A673 (cell line): ENCODE measurements at regions not wholly inside any gene's neighbourhood (a gene's known extent, or its start where the extent isn't known, plus 50 kb on each side); places are given as distances from the start of the nearest gene placed in this dataset.

Source experiments
- BruUV-seq: library from RNA; stranded (reverse); fragments of 400-500 nt; replicated peaks from 2 replicates; lab custom pipeline; 2021; lab: Mats Ljungman, UMichigan
- CTCF ChIA-PET: fragments of 300-600 bp; sonication (Branson Sonifier 250); formaldehyde crosslinking; loops from one replicate; lab custom pipeline; 2022; ENCODE audit warnings: antibody characterized with exemption; lab: Charles Lee
- POLR2A ChIA-PET: fragments of 300-600 bp; sonication (Branson Sonifier 250); formaldehyde crosslinking; loops from one replicate; lab custom pipeline; 2022; ENCODE audit warnings: antibody characterized with exemption; ENCODE audit not compliant: low non-redundant PET; lab: Charles Lee
- DNase-seq: peaks from one replicate; pipeline ENCODE4 v3.0.0-alpha.2; 2015; ENCODE audit warnings: low spot score
- H3K27ac ChIP-seq: fragments of 200-600 bp; sonication (generic); 2 replicates; pipeline ENCODE4 v1.5.1; 2016; ENCODE audit warnings: mixed run types, low read depth, mild to moderate bottlenecking, mixed read lengths, antibody characterized with exemption, low read length; ENCODE audit not compliant: poor library complexity, severe bottlenecking
- H3K27me3 ChIP-seq: fragments of 200-600 bp; sonication (generic); replicated peaks from 2 replicates; pipeline ENCODE4 v1.6.1; 2017; ENCODE audit warnings: mixed run types, low read depth, mild to moderate bottlenecking, mixed read lengths, antibody characterized with exemption, low read length; ENCODE audit not compliant: insufficient read depth, poor library complexity
- H3K36me3 ChIP-seq: fragments of 200-600 bp; sonication (generic); 2 replicates; pipeline ENCODE4 v1.6.1; 2016; ENCODE audit warnings: mixed run types, mild to moderate bottlenecking, mixed read lengths, antibody characterized with exemption, low read length; ENCODE audit not compliant: insufficient read depth, poor library complexity, severe bottlenecking
- H3K4me1 ChIP-seq: fragments of 200-600 bp; sonication (generic); 2 replicates; pipeline ENCODE4 v1.6.1; 2017; ENCODE audit warnings: mixed run types, mild to moderate bottlenecking, mixed read lengths, antibody characterized with exemption, low read length; ENCODE audit not compliant: insufficient read depth, poor library complexity, severe bottlenecking
- H3K4me3 ChIP-seq: fragments of 200-600 bp; sonication (generic); 2 replicates; pipeline ENCODE4 v1.5.1; 2016; ENCODE audit warnings: low read depth, mixed run types, mild to moderate bottlenecking, mixed read lengths, low read length; ENCODE audit not compliant: poor library complexity, severe bottlenecking
- H3K9me3 ChIP-seq: fragments of 200-600 bp; sonication (generic); 2 replicates; pipeline ENCODE4 v1.6.1; 2016; ENCODE audit warnings: mixed run types, low read depth, mild to moderate bottlenecking, mixed read lengths, antibody characterized with exemption, low read length; ENCODE audit not compliant: poor library complexity, severe bottlenecking
- EZH2 ChIP-seq: fragments of 200-600 bp; sonication (generic); IDR thresholded peaks from 2 replicates; pipeline ENCODE4 v1.6.1; 2017; ENCODE audit warnings: borderline replicate concordance, low read depth, mild to moderate bottlenecking, mixed read lengths, antibody characterized with exemption, low read length; ENCODE audit not compliant: poor library complexity, severe bottlenecking
- intact Hi-C: fragments of 100-400 bp; cut with micrococcal nuclease; formaldehyde crosslinking; loops from one replicate; pipeline ENCODE4 v1.10.0; 2022; ENCODE audit not compliant: unreplicated experiment
- TF ChIP-seq, protein P1 (sequence below): fragments of 300-800, 200-600 bp; sonication (generic); conservative IDR thresholded peaks from 2 replicates; pipeline ENCODE4 v1.5.1; 2017; ENCODE audit warnings: low read depth, mild to moderate bottlenecking, antibody characterized with exemption, low read length, moderate library complexity, mixed read lengths

DNA sequence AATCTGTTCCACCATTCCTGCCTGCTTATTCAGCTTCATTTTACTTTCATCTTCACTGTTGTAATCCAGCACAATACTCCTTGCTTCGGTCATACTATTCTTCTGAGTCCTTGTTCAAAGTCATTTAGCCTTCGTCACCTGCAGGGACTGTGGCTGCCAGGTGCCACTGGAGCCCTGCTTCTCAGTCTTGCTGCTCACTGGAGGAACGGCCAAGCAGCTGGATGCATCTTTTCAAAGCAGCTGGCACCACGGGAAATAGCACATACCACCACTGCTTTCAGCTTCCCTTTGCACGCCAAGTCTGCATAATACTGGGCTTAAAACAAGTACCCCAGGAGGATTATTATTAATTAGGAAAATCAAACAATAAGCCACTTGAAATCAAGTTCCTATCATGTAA lies 287.6 kb downstream of the BCHE start:
- no peak for TF ChIP-seq EZH2
- TF ChIP-seq, protein P1, sequence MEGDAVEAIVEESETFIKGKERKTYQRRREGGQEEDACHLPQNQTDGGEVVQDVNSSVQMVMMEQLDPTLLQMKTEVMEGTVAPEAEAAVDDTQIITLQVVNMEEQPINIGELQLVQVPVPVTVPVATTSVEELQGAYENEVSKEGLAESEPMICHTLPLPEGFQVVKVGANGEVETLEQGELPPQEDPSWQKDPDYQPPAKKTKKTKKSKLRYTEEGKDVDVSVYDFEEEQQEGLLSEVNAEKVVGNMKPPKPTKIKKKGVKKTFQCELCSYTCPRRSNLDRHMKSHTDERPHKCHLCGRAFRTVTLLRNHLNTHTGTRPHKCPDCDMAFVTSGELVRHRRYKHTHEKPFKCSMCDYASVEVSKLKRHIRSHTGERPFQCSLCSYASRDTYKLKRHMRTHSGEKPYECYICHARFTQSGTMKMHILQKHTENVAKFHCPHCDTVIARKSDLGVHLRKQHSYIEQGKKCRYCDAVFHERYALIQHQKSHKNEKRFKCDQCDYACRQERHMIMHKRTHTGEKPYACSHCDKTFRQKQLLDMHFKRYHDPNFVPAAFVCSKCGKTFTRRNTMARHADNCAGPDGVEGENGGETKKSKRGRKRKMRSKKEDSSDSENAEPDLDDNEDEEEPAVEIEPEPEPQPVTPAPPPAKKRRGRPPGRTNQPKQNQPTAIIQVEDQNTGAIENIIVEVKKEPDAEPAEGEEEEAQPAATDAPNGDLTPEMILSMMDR: no peak
- no peaks in the 10 kb centered on the region for H3K36me3 ChIP-seq
- no peak for DNase-seq
- H3K27me3 ChIP-seq: no peaks in the 10 kb centered on the region
- intact Hi-C loops: no loop called here
- no peaks in the 10 kb centered on the region for H3K4me1 ChIP-seq
- POLR2A ChIA-PET: no interaction called here
- H3K9me3 ChIP-seq: no peaks in the 10 kb centered on the region
- CTCF ChIA-PET: no interaction called here
- H3K27ac ChIP-seq: no peak overlapping the region
- no peak overlapping the region for H3K4me3 ChIP-seq
- no TSS peak for BruUV-seq

DNA sequence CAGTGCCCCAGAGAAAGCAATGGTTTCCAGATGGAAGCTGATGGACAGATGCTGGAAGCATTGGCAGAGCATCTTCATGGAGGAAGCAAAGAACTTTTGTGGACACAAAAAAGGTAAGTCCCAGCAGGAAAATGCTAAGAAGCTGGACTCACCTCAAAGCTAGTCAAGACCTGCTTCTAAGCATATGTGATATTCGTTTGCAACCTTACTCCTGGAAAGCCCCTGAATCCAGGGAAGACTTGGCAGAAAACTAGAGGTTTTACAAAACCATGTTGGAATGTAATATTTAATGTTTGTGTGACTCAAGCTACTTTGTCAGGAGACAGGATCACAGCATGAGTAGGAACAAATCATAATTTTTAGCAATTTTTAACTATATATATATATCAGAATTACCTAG lies 288.2 kb downstream of the BCHE start:
- H3K4me1 ChIP-seq: no peaks in the 10 kb centered on the region
- H3K4me3 ChIP-seq: no peak overlapping the region
- H3K9me3 ChIP-seq: no peaks in the 10 kb centered on the region
- no TSS peak for BruUV-seq
- no peak overlapping the region for H3K27ac ChIP-seq
- no peak for TF ChIP-seq EZH2
- TF ChIP-seq, protein P1: no peak
- H3K27me3 ChIP-seq: no peaks in the 10 kb centered on the region
- no peak for DNase-seq
- intact Hi-C loops: no loop called here
- CTCF ChIA-PET: no interaction called here
- POLR2A ChIA-PET: no interaction called here
- H3K36me3 ChIP-seq: no peaks in the 10 kb centered on the region

GRCh38 chr3:165545059-165545458 lies 292.2 kb downstream of the BCHE start:
- ChIA-PET POLR2A (no interaction called here), CTCF (no interaction called here)
- Histone ChIP-seq H3K36me3 (no peaks in the 10 kb centered on the region), H3K4me1 (no peaks in the 10 kb centered on the region), H3K27ac (no peak overlapping the region), H3K4me3 (no peak overlapping the region), H3K27me3 (no peaks in the 10 kb centered on the region), H3K9me3 (no peaks in the 10 kb centered on the region)
- no TSS peak for BruUV-seq
- no peak for DNase-seq
- TF ChIP-seq EZH2: no peak
- TF ChIP-seq, protein P1: no peak
- intact Hi-C loops: no loop called here
